ENCODE measurements at regions not wholly inside any gene's neighbourhood (a gene's known extent, or its start where the extent isn't known, plus 50 kb on each side); places are given as distances from the start of the nearest gene placed in this dataset.

GRCh38 chr1:30111431-30111830 is 612.0 kb downstream of the MATN1 start:
- ChIA-PET POLR2A (no interaction called here), RAD21 (ENCODE audit: low non-redundant PET in 1 of 2, low total read pairs in 2 of 2, uncharacterized antibody in 2 of 2, unreplicated experiment in 2 of 2) (interaction anchor here (0.8 to 1.3 kb wide), 2 partner anchors 9 to 23 kb away, joined by 3 read pairs; no protein-coding TSS in a partner anchor), CTCF (interaction anchor here (0.6 to 1.8 kb wide), 20 partner anchors 8 to 866 kb away, joined by 3 to 8 read pairs (median 4); no protein-coding TSS in a partner anchor)
- intact Hi-C loops (cut with micrococcal nuclease) = loop anchor here (2.0 kb wide), 3 partner anchors 597 to 875 kb away; partner anchors contain the start of gene PTPRU
- no peak overlapping the region for H3K9ac ChIP-seq (ENCODE audit: low read length)
- H3K4me3 ChIP-seq (replicated peaks in 1 of 2; ENCODE audit: low read depth in 1 of 2, low read length in 2 of 2) = no peak overlapping the region
- H3K27me3 ChIP-seq (ENCODE audit: insufficient read depth, low read length) = peaks cover 40% of the 10 kb centered on the region
- H3K4me2 ChIP-seq (ENCODE audit: low read length) = no peak overlapping the region
- H2AFZ ChIP-seq (ENCODE audit: low read depth, low read length, poor library complexity, severe bottlenecking) = no peak overlapping the region
- BruUV-seq (replicated peaks) = no TSS peak
- no peaks in the 10 kb centered on the region for H3K36me3 ChIP-seq (ENCODE audit: control insufficient read depth in 1 of 2, insufficient read depth in 2 of 2, low read length in 2 of 2)
- H3K9me3 ChIP-seq (ENCODE audit: control insufficient read depth in 1 of 2, insufficient read depth in 1 of 2, low read depth in 1 of 2, low read length in 2 of 2) = no peaks in the 10 kb centered on the region
- no peaks in the 10 kb centered on the region for H3K79me2 ChIP-seq (ENCODE audit: insufficient read depth, low read length)
- H3K27ac ChIP-seq (ENCODE audit: low read depth, low read length) = no peak overlapping the region
- DNase-seq (ENCODE audit: low read depth, low spot score) (peak; percentile 10), ATAC-seq (peak; percentile 97)
- no peaks in the 10 kb centered on the region for H4K20me1 ChIP-seq (ENCODE audit: insufficient read depth)
- H3K4me1 ChIP-seq (ENCODE audit: control insufficient read depth in 1 of 2, insufficient read depth in 2 of 2, low read length in 2 of 2) = no peaks in the 10 kb centered on the region
- H3K9me2 ChIP-seq (ENCODE audit: insufficient read depth) = no peaks in the 10 kb centered on the region
- peak; percentile 78 for TF ChIP-seq RAD21 (IDR thresholded peaks at IDR 0.05; ENCODE audit: low read depth)
- TF ChIP-seq CTCF (IDR thresholded peaks at IDR 0.05 in 2 of 3, conservative IDR thresholded peaks at IDR 0.05 in 1 of 3; ENCODE audit: borderline replicate concordance in 1 of 3, insufficient read depth in 1 of 3, low read depth in 2 of 3, low read length in 2 of 3) = peak; percentile 50 to 73 (median 73); a peak in 5 of 6 replicates
- no peak for TF ChIP-seq TCF7L2 (IDR thresholded peaks at IDR 0.05; ENCODE audit: borderline replicate concordance, extremely low read depth, insufficient read depth, insufficient read length)

DNA sequence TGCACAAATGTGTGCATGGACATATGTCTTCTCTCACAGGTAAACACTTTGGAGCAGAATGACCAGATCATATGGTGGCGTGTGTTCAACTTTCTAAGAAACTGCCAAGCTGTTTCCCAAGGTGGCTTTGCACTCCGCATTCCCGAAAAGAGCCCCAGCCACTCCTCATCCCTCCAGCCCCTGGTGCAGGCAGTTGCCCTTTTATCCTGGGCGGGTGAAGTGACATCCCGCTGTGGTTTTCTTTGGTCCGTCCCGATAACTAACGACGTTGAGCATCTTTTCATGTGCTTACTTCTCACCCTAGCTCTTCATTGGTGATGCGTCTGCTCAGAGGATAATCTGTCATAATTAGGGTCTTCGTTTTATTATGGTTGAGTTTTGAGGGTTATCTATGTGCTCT is 612.5 kb downstream of the MATN1 start:
- Histone ChIP-seq H3K27ac (ENCODE audit: low read depth, low read length) (no peak overlapping the region), H3K27me3 (ENCODE audit: insufficient read depth, low read length) (peaks cover 40% of the 10 kb centered on the region), H3K4me1 (ENCODE audit: control insufficient read depth in 1 of 2, insufficient read depth in 2 of 2, low read length in 2 of 2) (no peaks in the 10 kb centered on the region), H3K36me3 (ENCODE audit: control insufficient read depth in 1 of 2, insufficient read depth in 2 of 2, low read length in 2 of 2) (no peaks in the 10 kb centered on the region), H2AFZ (ENCODE audit: low read depth, low read length, poor library complexity, severe bottlenecking) (no peak overlapping the region), H3K9ac (ENCODE audit: low read length) (no peak overlapping the region), H3K9me3 (ENCODE audit: control insufficient read depth in 1 of 2, insufficient read depth in 1 of 2, low read depth in 1 of 2, low read length in 2 of 2) (no peaks in the 10 kb centered on the region), H3K4me2 (ENCODE audit: low read length) (no peak overlapping the region), H3K4me3 (replicated peaks in 1 of 2; ENCODE audit: low read depth in 1 of 2, low read length in 2 of 2) (no peak overlapping the region), H3K79me2 (ENCODE audit: insufficient read depth, low read length) (no peaks in the 10 kb centered on the region), H3K9me2 (ENCODE audit: insufficient read depth) (no peaks in the 10 kb centered on the region), H4K20me1 (ENCODE audit: insufficient read depth) (no peaks in the 10 kb centered on the region)
- intact Hi-C loops (cut with micrococcal nuclease) = loop anchor here (1.0 to 2.0 kb wide), 4 partner anchors 413 to 874 kb away; partner anchors contain the start of gene PTPRU
- ChIA-PET CTCF (interaction anchor here (0.9 to 1.8 kb wide), 10 partner anchors 8 to 732 kb away, joined by 3 to 8 read pairs (median 6); no protein-coding TSS in a partner anchor), RAD21 (ENCODE audit: low non-redundant PET in 1 of 2, low total read pairs in 2 of 2, uncharacterized antibody in 2 of 2, unreplicated experiment in 2 of 2) (interaction anchor here in 1 of 2 experiments (1.3 kb wide), 1 partner anchor 23 kb away, joined by 3 read pairs; no protein-coding TSS in a partner anchor), POLR2A (no interaction called here)
- ATAC-seq (no peak), DNase-seq (ENCODE audit: low read depth, low spot score) (no peak)
- BruUV-seq (replicated peaks) = no TSS peak
- TF ChIP-seq CBX3 (IDR thresholded peaks at IDR 0.05; ENCODE audit: low read depth) = no peak
- no peak for TF ChIP-seq EGR1 (IDR thresholded peaks at IDR 0.05; ENCODE audit: low read depth)
- TF ChIP-seq ZBTB33 (IDR thresholded peaks at IDR 0.05; ENCODE audit: extremely low read depth, insufficient replicate concordance, low read length) = no peak
- no peak for TF ChIP-seq SIN3A (IDR thresholded peaks at IDR 0.05; ENCODE audit: low read depth)
- TF ChIP-seq, protein P1, sequence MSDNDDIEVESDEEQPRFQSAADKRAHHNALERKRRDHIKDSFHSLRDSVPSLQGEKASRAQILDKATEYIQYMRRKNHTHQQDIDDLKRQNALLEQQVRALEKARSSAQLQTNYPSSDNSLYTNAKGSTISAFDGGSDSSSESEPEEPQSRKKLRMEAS (IDR thresholded peaks at IDR 0.05) = no peak
- no peak for TF ChIP-seq POLR2AphosphoS5 (IDR thresholded peaks at IDR 0.05; ENCODE audit: low read depth, low read length)
- TF ChIP-seq, protein P2, sequence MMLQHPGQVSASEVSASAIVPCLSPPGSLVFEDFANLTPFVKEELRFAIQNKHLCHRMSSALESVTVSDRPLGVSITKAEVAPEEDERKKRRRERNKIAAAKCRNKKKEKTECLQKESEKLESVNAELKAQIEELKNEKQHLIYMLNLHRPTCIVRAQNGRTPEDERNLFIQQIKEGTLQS (IDR thresholded peaks at IDR 0.05) = no peak
- no peak for TF ChIP-seq ZFX (IDR thresholded peaks at IDR 0.05)
- no peak for TF ChIP-seq SRF (IDR thresholded peaks at IDR 0.05; ENCODE audit: low read depth)
- no peak for TF ChIP-seq CTCF (IDR thresholded peaks at IDR 0.05 in 2 of 3, conservative IDR thresholded peaks at IDR 0.05 in 1 of 3; ENCODE audit: borderline replicate concordance in 1 of 3, insufficient read depth in 1 of 3, low read depth in 2 of 3, low read length in 2 of 3)
- no peak for TF ChIP-seq SP1 (IDR thresholded peaks at IDR 0.05; ENCODE audit: low read depth)

Data from HCT116 (cell line).